Esophagus squamous epithelium (tissue), 4 donors: ENCODE measurements at regions not wholly inside any gene's neighbourhood (a gene's known extent, or its start where the extent isn't known, plus 50 kb on each side); places are given as distances from the start of the nearest gene placed in this dataset.

Experiments used
- POLR2A ChIP-seq, 4 donors: fragments of 450-650 bp; IDR thresholded peaks; one replicate each; pipeline ENCODE4 v1.6.1; 2017; ENCODE audit warnings: antibody characterized with exemption in 4 of 4, mild to moderate bottlenecking in 4 of 4, moderate library complexity in 3 of 4
- TF ChIP-seq, protein P1 (sequence below), 6 experiments: fragments of 450-650 bp in 4 of 6; fragments of 200-600 bp in 2 of 6; sonication (generic) in 2 of 6; IDR thresholded peaks; one replicate each; pipeline ENCODE4 v1.5.1; 2016 to 2019; ENCODE audit warnings: antibody characterized with exemption in 6 of 6, mild to moderate bottlenecking in 4 of 6, moderate library complexity in 4 of 6

DNA sequence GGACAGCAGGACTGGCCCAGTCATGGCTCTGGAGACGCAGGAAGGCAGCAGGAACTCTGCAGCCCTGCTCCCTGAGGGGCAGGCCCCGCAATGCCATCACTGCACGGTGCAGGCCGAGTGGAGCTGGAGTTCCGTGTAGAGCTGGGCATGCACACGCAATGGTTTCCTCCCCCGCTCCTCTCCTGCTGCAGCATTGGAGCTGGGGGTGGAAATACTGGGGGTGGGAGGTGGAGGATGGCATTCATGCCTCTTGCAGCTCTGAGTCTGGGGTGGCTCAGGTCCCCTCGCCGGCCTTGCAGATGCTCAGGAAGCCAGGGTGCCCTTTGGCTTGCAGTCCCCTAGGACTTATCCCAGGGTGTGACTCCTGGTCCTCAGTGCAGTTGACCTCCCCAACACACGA is 78.3 kb upstream of the ASB18 start:
- TF ChIP-seq, protein P1, sequence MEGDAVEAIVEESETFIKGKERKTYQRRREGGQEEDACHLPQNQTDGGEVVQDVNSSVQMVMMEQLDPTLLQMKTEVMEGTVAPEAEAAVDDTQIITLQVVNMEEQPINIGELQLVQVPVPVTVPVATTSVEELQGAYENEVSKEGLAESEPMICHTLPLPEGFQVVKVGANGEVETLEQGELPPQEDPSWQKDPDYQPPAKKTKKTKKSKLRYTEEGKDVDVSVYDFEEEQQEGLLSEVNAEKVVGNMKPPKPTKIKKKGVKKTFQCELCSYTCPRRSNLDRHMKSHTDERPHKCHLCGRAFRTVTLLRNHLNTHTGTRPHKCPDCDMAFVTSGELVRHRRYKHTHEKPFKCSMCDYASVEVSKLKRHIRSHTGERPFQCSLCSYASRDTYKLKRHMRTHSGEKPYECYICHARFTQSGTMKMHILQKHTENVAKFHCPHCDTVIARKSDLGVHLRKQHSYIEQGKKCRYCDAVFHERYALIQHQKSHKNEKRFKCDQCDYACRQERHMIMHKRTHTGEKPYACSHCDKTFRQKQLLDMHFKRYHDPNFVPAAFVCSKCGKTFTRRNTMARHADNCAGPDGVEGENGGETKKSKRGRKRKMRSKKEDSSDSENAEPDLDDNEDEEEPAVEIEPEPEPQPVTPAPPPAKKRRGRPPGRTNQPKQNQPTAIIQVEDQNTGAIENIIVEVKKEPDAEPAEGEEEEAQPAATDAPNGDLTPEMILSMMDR (IDR thresholded peaks at IDR 0.05) = no peak
- no peak for TF ChIP-seq POLR2A (IDR thresholded peaks at IDR 0.05)
